ENCODE measurements at regions not wholly inside any gene's neighbourhood (a gene's known extent, or its start where the extent isn't known, plus 50 kb on each side); places are given as distances from the start of the nearest gene placed in this dataset.
"Not testable (repeated sequence)": the region's sequence is repeated elsewhere in the genome, so short reads cannot be mapped to it uniquely, and the experiment has no call there.

DNA sequence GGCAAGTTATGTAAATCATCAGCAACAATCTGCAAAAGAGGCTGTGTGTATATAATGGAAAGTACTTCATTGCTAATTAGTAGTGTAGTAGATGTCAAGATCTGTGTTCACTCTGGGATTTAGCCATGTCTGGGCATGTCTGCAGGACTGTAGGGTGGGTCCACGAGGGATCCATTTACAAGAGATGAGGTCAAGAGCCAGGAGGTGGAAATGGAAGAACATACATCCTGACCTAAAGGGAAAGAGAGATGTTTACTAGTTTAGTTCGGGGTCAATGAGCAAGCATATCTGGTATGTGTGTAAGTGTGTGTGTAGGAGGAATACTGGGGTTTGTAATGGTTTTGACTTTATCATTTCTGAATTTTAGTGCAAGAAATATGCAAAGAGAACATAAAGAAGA is 171.5 kb upstream of the NANOGP8 start:
- Mint-ChIP-seq H3K27me3 (ENCODE audit: low read depth, poor library complexity) (no peaks in the 10 kb centered on the region), H3K4me1 (peaks cover 40% of the 10 kb centered on the region), H3K36me3 (ENCODE audit: low read depth) (no peaks in the 10 kb centered on the region), H3K4me3 (no peak overlapping the region), H3K27ac (peak overlapping the region; percentile 29), H3K9me3 (no peaks in the 10 kb centered on the region)
- DNase-seq: no peak
- TF ChIP-seq, protein P1, sequence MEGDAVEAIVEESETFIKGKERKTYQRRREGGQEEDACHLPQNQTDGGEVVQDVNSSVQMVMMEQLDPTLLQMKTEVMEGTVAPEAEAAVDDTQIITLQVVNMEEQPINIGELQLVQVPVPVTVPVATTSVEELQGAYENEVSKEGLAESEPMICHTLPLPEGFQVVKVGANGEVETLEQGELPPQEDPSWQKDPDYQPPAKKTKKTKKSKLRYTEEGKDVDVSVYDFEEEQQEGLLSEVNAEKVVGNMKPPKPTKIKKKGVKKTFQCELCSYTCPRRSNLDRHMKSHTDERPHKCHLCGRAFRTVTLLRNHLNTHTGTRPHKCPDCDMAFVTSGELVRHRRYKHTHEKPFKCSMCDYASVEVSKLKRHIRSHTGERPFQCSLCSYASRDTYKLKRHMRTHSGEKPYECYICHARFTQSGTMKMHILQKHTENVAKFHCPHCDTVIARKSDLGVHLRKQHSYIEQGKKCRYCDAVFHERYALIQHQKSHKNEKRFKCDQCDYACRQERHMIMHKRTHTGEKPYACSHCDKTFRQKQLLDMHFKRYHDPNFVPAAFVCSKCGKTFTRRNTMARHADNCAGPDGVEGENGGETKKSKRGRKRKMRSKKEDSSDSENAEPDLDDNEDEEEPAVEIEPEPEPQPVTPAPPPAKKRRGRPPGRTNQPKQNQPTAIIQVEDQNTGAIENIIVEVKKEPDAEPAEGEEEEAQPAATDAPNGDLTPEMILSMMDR (IDR thresholded peaks at IDR 0.05): no peak

DNA sequence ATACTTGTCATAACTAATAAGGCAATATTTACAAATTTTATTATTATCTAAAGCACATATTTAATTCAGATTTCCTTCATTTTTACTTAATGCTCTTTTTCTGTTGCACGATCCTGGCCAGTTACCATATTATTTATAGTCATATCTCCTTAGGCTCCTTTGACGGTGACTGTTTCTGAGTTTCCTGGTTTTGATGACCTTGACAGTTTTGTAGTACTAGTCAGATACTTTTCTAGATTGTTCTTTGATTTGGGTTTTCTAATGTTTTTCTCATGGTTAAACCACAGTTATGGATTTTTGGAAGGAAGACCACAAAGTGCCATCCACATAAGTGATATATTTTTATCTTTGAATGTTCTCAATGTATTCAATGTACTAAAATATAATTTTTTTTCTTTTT is 171.0 kb upstream of the NANOGP8 start:
- no peaks in the 10 kb centered on the region for H3K9me3 Mint-ChIP-seq
- no peak overlapping the region for H3K4me3 Mint-ChIP-seq
- TF ChIP-seq, protein P1 (IDR thresholded peaks at IDR 0.05): no peak
- H3K36me3 Mint-ChIP-seq (ENCODE audit: low read depth): no peaks in the 10 kb centered on the region
- peaks cover 44% of the 10 kb centered on the region for H3K4me1 Mint-ChIP-seq
- no peaks in the 10 kb centered on the region for H3K27me3 Mint-ChIP-seq (ENCODE audit: low read depth, poor library complexity)
- no peak overlapping the region for H3K27ac Mint-ChIP-seq
- DNase-seq: no peak

DNA sequence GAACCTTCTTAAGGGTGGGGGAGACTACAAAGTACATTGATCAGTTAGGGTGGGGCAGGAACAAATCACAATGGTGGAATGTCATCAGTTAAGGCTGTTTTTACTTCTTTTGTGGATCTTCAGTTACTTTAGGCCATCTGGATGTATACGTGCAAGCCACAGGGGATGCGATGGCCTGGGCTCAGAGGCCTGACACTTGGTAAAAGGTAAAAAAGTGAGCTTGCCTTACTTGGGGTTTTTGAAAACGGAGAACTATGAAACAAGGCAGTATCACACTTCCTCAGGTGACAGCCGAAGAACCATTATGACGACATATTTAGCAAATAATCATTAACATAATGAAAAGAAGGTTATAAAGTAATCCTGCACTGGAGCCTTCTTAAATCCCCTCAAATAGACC is 169.8 kb upstream of the NANOGP8 start:
- peaks cover 44% of the 10 kb centered on the region for H3K4me1 Mint-ChIP-seq
- not testable (repeated sequence) for H3K4me3 Mint-ChIP-seq; H3K27me3 Mint-ChIP-seq (ENCODE audit: low read depth, poor library complexity); H3K27ac Mint-ChIP-seq; H3K9me3 Mint-ChIP-seq; DNase-seq; H3K36me3 Mint-ChIP-seq (ENCODE audit: low read depth)

DNA sequence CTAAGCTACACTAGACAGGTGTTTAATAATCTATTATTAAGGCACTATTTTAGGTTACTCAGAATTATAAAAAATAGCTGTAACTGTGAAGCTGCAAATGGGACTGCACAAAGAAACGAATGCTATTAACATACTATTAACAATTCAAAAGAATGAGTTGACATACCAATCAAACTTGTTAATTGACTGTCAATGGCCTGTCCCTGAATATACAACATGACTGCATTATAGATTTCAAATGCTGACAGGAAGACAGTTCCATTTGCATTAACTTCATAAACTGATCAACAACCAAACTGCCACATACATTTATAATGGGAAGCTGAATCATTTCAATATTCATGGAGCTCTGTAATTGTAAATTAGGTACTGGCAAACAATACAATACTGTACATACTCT is 169.0 kb upstream of the NANOGP8 start:
- Mint-ChIP-seq H3K27me3 (ENCODE audit: low read depth, poor library complexity) (no peaks in the 10 kb centered on the region), H3K27ac (no peak overlapping the region), H3K4me3 (no peak overlapping the region), H3K9me3 (no peaks in the 10 kb centered on the region), H3K4me1 (peaks cover 44% of the 10 kb centered on the region), H3K36me3 (ENCODE audit: low read depth) (no peaks in the 10 kb centered on the region)
- TF ChIP-seq, protein P1 (IDR thresholded peaks at IDR 0.05): no peak
- no peak for DNase-seq

DNA sequence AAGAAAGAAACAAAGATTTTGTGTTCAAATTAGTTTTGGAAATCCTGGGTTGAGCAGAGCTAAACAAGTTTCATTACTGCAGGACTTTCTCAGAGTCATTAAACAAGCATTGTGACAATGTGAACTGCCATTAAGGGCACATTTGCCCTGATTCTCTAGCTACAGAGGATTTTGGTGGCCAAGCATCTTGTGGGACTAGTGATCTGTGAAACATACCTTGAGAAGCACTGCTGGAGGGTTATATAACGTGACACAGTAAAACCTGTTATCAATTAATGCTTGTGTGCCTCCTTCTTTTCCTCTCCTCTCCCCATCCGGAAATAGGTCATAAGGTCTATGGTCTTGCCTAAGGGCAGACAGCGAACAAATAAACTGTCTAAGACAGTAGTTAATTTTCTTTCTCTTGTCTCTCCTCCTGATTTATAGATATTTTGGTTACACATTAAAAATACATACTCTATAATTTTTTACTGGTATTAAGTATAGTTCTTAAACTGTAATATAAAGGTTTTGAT is 167.3 kb upstream of the NANOGP8 start:
- H3K4me3 Mint-ChIP-seq: no peak overlapping the region
- no peaks in the 10 kb centered on the region for H3K36me3 Mint-ChIP-seq (ENCODE audit: low read depth)
- TF ChIP-seq, protein P1 (IDR thresholded peaks at IDR 0.05): no peak
- peaks cover 52% of the 10 kb centered on the region for H3K4me1 Mint-ChIP-seq
- peak; percentile 6 for DNase-seq
- H3K27ac Mint-ChIP-seq: peak overlapping the region; percentile 81
- H3K27me3 Mint-ChIP-seq (ENCODE audit: low read depth, poor library complexity): no peaks in the 10 kb centered on the region
- no peaks in the 10 kb centered on the region for H3K9me3 Mint-ChIP-seq

DNA sequence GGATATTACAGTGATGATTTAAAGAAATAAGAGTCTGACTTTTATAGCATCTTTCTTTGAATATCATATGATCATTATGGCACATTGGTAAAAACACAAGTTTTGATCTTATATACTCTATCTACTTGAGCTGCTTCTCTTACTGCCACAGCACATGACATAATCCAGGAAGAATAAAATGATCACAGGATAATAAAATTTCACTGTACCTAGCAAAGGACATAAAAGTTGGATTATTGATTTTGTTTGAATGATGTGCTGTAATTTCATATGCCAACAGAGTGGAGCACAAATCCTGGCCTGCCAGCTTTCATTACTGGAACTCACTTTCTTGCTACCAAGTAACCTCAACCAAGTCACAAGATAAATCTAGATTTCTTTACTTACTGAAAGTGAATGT is 162.1 kb upstream of the NANOGP8 start:
- H3K4me1 Mint-ChIP-seq: peaks cover 55% of the 10 kb centered on the region
- H3K4me3 Mint-ChIP-seq: no peak overlapping the region
- TF ChIP-seq, protein P1 (IDR thresholded peaks at IDR 0.05): no peak
- H3K27ac Mint-ChIP-seq: no peak overlapping the region
- DNase-seq: no peak
- no peaks in the 10 kb centered on the region for H3K36me3 Mint-ChIP-seq (ENCODE audit: low read depth)
- H3K9me3 Mint-ChIP-seq: no peaks in the 10 kb centered on the region
- no peaks in the 10 kb centered on the region for H3K27me3 Mint-ChIP-seq (ENCODE audit: low read depth, poor library complexity)

All from nephron progenitor cell (in vitro differentiated cells).